Right lung (tissue), 2 donors: ENCODE measurements at regions not wholly inside any gene's neighbourhood (a gene's known extent, or its start where the extent isn't known, plus 50 kb on each side); places are given as distances from the start of the nearest gene placed in this dataset.

Experiments
- DNase-seq, 2 donors: peaks; one replicate each; pipeline ENCODE4 v3.0.0-alpha.2; 2013

- DNase-seq: no peak
These were observed 53.5 kb upstream of the ABL1 start for GRCh38 chr9:130781569-130781968.

- no peak for DNase-seq
These were observed 52.0 kb upstream of the ABL1 start for GRCh38 chr9:130782886-130783530.

- no peak for DNase-seq
These were observed 50.0 kb upstream of the ABL1 start for GRCh38 chr9:130785053-130785452.
